HG02884 (cell line): ENCODE measurements at regions not wholly inside any gene's neighbourhood (a gene's known extent, or its start where the extent isn't known, plus 50 kb on each side); places are given as distances from the start of the nearest gene placed in this dataset.

Source experiments
- ATAC-seq: cut with Tn5 transposase; IDR thresholded peaks from one replicate; pipeline ENCODE4 v1.9.1; 2021; ENCODE audit warnings: mild to moderate bottlenecking, moderate library complexity; ENCODE audit not compliant: unreplicated experiment

DNA sequence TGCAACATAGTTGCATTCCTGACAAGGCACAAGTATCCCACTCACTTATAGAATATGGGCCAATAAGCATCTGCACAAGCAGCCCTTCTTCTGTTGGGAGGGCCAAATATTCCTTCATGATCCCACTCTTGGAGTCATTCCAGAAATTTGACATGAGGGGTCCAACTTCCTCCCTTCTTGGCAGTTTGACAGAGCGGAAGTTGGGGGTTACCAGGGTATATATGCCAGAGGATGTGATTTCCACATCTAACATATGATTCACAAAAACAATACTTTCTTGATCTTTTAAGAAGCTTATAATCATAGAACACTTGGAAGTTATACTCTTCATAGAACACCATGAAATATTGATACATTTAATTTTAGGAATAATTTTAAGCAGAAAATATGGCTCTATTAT lies 100.9 kb upstream of the CRBN start:
- no peak for ATAC-seq

DNA sequence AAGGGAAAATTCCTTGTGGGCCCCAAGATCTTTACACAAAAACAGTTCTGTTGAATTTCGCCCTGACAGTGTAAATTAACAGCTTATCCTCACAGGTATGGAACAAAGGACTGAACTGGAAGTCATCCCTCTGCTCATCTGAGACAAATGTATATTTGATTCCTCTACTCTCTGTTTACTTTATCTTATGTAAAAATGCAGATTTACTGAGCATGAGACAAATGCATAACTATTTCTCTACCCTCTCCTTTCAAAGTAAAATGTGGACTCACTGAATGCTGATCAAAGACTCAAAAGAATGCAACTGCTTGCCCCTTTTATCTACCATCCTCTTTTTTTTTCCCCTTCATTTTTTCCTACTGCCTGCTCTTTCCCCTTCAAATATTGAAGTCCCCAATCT lies 98.6 kb upstream of the CRBN start:
- ATAC-seq: no peak

GRCh38 chr3:3276630-3277029 lies 97.1 kb upstream of the CRBN start:
- ATAC-seq: no peak

- ATAC-seq: no peak
Measured at GRCh38 chr3:3264796-3265195, 85.3 kb upstream of the CRBN start.

DNA sequence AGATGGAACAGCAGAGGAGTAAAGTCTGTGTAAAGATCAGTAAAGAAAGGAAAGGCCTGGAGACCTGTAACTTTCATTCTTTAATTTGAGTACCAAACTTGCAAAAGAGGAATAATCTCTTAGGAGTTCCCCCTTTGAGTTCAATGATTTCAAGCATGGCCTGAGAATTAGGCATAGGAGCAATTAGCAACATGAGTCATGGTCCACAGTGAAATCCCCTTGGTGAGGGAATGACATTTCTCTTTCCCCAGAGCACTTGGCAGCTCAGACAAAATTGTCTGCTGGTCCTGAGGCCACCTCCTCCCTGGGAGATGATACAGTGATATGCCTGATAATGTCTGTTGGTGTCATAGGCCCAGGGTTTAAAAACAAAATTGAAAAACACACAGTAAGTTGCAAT lies 81.4 kb upstream of the CRBN start:
- ATAC-seq: peak; percentile 58

DNA sequence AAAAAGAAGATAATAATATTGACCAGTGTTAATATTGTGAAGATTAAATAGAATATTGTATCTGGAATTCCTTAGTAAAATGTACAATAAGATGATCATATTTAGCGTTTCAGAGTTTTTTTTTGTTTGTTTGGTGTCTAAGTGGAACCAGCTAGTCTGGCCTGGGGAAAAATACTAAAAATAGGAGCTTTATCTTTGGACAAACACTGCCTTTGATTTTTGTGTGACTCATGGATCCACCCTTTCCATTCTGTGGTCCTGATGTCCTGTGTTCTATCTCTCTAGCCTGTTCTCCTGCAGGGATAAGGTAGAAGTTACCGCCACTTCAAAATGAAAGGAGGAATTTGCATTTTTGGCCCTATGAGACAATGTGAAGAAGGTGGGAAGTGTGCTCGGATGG lies 79.7 kb upstream of the CRBN start:
- no peak for ATAC-seq

GRCh38 chr3:3258281-3258680 lies 78.8 kb upstream of the CRBN start:
- ATAC-seq: no peak

DNA sequence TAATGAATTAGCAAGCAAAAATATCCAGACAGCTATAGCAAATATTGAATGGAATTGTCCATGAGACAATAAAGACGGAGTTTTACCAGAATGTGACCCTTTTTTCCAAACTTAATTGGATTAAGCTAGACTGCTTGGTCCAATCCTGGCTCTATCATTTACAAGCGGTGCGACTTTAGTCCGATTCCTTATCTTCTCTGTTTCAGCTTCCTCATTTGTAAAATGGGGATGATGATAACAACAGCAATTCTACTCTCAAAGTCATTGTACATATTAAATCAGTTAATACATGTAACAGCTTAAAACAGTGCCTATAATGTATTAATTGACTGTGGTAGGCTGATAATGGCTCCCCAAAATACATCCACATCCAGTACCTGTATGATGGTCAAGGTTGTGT lies 62.1 kb upstream of the CRBN start:
- ATAC-seq: no peak

GRCh38 chr3:3240986-3241385 lies 61.5 kb upstream of the CRBN start:
- ATAC-seq: no peak

GRCh38 chr3:3237979-3238378 lies 58.5 kb upstream of the CRBN start:
- ATAC-seq: no peak

DNA sequence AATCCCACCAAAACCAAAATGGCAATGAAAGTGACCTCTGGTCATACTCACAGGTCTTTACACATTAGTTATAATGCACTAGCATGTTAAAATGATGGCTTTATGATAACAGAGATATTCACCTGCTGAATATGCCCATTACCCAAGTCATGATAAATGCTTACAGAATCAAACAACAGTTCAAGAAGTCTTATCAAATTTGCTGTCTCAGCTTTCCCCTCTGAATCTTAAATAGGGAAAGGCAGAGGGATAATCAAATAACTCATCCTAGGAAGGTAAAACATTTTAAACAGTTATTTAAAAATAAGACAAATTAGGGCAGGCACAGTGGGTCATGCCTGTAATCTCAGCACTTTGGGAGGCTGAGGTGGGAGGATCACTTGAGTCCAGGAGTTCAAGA lies 52.8 kb upstream of the CRBN start:
- no peak for ATAC-seq
